HG02852 (cell line): ENCODE measurements at regions not wholly inside any gene's neighbourhood (a gene's known extent, or its start where the extent isn't known, plus 50 kb on each side); places are given as distances from the start of the nearest gene placed in this dataset.

Experiments used
- ATAC-seq: cut with Tn5 transposase; IDR thresholded peaks from one replicate; pipeline ENCODE4 v1.9.1; 2021; ENCODE audit warnings: mild to moderate bottlenecking, moderate library complexity; ENCODE audit not compliant: unreplicated experiment

DNA sequence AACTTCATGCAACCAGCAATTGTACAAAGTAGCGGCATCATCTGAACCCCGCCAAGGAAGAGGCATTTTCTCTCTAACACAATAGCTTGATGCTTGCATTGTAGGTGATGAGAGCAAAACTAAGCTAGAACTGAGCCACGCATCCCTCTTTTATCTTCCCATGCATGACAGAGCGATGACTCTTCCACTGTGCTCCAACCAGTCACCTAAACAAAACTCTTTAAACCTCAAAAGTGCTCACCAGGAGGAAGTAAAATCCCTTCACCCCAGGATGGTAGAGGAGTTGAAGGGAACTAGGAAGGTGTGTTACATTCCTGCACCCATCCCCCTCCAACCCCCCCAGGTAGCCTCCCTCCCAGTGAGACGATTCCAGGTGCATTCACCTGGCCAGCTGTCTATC, 59.7 kb upstream of the SALL3 start:
- ATAC-seq: no peak

DNA sequence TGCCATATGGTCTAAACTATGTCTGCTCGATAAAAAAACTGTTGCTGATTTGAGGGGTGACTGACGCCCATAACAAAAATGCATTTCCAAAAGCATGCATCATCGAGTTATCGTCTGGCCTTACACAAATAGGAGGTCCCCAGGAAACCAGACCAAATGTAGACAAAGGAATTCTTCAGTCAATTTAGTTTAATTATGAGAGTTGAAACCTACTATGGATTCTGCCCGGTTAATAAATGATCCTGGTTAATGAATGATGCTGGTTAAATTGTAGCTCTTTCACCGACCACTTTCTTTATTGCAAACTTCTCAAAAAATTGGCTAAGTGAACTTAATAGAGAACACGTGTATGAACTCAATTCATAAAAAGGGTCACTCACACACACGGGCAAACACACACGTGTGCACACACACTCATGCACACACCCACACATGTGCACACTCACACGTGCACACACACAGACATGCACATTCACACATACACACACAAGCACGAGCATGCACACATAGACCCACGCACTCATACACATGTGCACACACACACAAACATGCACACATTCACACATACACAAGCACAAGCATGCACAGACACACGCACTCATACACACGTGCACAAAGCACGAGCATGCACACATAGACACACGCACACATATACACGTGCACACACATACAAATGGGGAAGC, 59.0 kb upstream of the SALL3 start:
- ATAC-seq: no peak

DNA sequence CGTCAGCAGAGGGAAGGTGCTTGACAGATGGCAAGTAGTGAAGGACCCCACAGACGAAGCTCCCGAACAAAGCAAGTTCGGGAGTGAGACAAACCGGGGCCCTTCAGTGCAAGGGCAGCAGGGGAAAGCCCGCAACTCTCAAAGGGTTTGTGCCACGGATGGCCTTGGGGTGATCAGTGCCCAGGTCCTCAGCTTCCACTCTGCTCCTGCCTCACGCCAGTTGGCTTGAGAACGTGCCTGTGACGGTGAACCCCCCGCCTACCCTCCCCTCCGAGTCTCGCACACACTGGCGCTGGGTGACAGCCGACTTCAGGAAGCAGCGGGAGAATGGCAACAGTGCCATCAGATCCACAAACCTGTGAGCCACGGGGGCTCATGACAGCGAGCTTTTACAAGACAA, 56.8 kb upstream of the SALL3 start:
- ATAC-seq: no peak

DNA sequence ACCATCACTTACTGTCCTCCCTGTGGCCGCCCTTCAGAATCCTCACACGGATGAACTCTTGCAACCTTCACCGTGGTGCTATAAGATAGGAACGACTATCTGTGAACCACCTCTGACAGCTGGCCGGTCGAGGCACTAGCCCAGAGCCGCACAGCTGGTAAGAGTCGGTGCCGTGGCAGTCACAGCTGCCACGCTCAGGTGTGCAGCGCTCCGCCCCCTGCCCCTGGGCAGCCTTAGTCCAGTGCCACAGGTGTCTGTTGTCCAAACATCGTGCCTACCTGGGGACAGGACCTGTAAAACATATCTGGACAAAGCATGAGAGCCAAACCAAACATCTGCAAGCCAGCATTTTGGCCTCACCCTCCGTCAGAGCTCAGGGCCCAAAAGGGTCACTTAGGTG, 55.3 kb upstream of the SALL3 start:
- no peak for ATAC-seq

DNA sequence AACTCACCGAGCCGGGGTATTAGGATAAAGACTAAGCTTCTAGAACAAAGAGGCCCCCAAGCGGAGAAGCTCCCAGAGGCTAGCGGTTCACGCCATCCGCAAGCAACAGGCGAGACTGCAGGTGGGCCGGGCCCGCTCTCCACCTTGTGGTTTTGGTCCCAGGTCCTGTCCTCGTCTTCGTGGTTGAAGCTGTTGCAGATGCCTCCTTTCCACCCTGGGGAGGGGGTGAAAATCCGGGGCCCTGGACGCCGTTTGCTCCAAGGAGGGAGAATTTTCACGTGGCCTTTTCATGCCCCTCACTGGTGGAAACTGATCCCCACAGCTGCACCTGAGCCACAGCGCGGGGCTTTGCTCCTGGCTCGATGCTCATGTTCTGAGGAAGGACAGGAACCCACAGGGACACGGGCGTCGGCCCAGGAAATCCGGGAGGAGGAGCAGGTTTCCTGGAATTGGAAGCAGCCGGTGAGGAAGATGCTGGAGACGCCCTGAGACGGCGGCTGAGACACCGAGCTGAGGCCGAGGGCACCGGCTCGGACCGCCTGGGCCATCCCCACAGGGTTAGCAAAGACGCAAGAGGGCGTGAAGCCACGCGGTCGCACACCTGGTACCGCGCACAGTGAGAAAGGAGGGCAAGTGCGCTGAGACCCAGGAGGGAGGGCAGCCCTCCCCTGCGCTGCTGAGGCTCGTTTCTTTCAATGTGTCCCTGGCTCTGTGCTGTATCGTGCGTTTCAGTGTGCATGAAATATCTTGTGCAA, 54.7 kb upstream of the SALL3 start:
- no peak for ATAC-seq

DNA sequence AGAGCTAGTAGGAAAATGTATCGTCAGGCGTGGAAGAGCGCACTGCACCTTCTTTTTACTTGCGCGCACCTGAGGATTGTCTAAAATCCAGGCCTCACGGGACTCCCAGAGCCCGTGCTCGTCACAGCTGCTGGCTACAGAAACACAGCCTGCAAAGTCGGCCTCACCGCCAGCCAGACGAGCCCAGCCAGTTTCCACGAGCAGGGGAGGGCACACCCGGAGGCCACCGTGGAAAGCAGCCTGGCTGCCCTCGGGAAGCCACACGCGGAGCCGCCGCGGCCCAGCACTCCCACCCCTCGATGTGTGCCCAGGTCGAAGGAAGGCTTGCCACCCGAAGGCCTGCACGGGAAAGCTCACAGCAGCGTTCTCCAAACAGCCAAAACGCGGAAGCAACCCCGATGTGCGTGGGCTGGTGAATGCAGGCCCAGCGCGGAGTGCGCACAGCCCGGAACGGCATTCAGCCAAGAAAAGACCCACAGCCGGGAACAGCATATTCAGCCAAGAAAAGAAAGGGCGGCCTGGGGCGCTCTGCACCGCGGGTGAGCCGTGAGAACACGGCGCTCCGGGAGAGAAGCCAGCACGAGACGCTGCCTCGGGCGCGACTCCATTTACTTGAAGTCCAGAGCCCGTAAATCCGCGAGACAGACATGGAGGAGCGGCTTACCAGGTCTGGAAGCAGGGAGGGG, 53.9 kb upstream of the SALL3 start:
- no peak for ATAC-seq

DNA sequence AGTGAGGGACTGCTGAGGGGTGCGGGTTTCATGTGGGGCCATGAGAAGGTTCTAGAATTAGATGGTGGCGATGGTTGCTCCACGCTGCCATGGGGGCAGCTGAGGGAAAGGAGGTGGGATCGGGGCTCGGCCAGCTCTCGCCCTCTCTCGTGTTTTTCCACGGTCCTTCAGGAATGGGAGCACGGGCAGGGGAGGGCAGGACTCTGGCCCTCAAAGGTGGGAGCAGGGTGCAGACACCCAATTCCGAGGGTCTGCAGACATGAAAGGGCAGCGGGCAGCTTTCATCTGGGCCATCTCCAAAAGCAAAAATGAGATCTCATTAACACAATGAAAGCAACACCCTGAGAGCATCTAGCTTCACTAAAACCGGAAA, 53.4 kb upstream of the SALL3 start:
- no peak for ATAC-seq

DNA sequence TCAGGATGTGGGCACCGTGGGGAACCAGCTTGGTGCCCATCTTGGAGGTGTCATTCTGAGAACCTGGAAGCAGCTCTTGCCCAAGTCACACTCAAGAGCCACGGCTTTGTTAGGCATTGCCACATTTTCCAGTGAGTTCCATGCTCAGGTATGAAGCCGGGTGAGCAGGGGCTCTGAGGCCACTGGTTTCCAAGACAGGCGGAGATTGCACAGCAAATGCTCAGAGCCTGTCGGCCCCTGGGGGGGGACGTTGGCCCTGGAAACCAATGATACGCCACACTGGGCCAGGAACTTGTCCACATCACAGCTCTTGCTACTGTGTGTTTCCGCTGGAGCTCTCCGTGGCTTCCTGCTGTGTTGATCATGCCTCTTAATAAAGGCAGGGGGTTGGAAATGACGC, 52.5 kb upstream of the SALL3 start:
- ATAC-seq: no peak

DNA sequence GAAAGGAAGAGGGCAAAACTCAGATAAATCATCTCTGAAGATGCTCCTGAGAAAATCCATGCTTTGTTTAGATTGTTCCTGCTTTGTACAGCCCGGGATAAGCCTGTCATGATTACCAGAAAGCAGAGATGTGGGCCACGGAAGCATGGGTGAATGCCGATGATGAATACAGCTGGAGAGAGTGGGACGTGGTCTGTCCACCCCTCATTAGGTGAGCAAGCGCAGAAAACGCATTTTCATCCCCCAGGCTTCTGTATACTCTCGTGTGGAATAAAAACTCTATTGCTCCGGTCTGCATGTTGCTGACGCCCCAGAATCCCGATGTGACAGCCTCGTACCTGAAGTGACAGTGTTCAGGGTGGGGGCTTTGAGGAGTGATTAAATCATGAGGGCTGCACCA, 52.0 kb upstream of the SALL3 start:
- ATAC-seq: no peak

DNA sequence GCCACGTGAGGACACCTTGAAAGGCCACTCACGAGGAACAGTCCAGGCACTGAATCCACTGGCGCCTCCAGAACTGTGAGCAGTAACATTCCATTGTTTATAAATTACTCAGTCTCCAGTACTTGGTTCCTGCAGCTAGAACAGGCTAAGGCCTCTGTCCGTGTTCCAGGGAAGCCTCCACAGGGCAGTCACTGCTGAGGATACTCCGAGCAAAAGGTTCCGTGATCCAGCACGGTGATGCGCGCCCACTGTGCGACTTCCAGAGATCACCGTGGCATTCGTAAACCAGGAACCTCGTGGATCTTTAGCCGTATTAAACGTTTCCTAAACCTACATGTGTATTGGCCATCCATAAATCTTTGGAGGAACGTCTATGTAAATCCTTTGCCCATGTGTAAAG, 51.5 kb upstream of the SALL3 start:
- no peak for ATAC-seq

DNA sequence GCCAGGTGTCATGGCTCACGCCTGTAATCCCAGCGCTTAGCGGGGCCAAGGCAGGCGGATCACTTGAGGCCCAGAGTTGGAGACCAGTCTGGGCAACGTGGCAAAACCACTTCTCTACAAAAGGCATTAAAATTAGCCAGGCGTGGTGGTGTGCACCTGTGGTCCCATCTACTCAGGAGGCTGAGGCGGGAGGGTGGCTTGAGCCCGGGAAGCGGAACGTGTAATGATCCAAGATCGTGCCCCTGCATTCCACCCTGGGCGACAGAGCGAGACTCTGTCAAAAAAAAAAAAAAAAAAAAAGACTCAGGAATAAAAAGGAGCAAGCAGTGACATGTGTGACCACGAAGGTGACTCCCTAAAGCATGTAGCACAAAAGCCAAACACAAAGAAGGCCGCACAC, 50.1 kb upstream of the SALL3 start:
- ATAC-seq: no peak
